ENCODE measurements at regions not wholly inside any gene's neighbourhood (a gene's known extent, or its start where the extent isn't known, plus 50 kb on each side); places are given as distances from the start of the nearest gene placed in this dataset.
"Not testable (repeated sequence)": the region's sequence is repeated elsewhere in the genome, so short reads cannot be mapped to it uniquely, and the experiment has no call there.

- Histone ChIP-seq H3K27me3 (replicated peaks) (no peaks in the 10 kb centered on the region), H3K27ac (no peak overlapping the region), H3K36me3 (no peaks in the 10 kb centered on the region), H3K4me3 (no peak overlapping the region), H3K9me3 (replicated peaks) (no peaks in the 10 kb centered on the region), H3K4me1 (replicated peaks) (no peaks in the 10 kb centered on the region)
- DNase-seq (ENCODE audit: low read depth in 1 of 2, low spot score in 2 of 2), result no peak
Observed at GRCh38 chr17:65324611-65325342, 187.6 kb downstream of the RGS9 start.

GRCh38 chr17:65323049-65323448 is 185.9 kb downstream of the RGS9 start:
- Histone ChIP-seq H3K4me3 (no peak overlapping the region), H3K9me3 (replicated peaks) (0 out of 2 replicates have a peak, but pooled peaks cover 4% of the 10 kb centered on the region), H3K27ac (no peak overlapping the region), H3K36me3 (no peaks in the 10 kb centered on the region), H3K4me1 (replicated peaks) (no peaks in the 10 kb centered on the region), H3K27me3 (replicated peaks) (no peaks in the 10 kb centered on the region)
- DNase-seq (ENCODE audit: low read depth in 1 of 2, low spot score in 2 of 2), result no peak

- no peak overlapping the region for H3K27ac ChIP-seq
- no peaks in the 10 kb centered on the region for H3K36me3 ChIP-seq
- 0 out of 2 replicates have a peak, but pooled peaks cover 4% of the 10 kb centered on the region for H3K9me3 ChIP-seq (replicated peaks)
- H3K4me1 ChIP-seq (replicated peaks), result no peaks in the 10 kb centered on the region
- no peaks in the 10 kb centered on the region for H3K27me3 ChIP-seq (replicated peaks)
- no peak for DNase-seq (ENCODE audit: low read depth in 1 of 2, low spot score in 2 of 2)
- no peak overlapping the region for H3K4me3 ChIP-seq
Observed at GRCh38 chr17:65320820-65321219, 183.7 kb downstream of the RGS9 start.

- Histone ChIP-seq H3K4me1 (replicated peaks) (no peaks in the 10 kb centered on the region), H3K9me3 (replicated peaks) (0 out of 2 replicates have a peak, but pooled peaks cover 4% of the 10 kb centered on the region), H3K36me3 (no peaks in the 10 kb centered on the region), H3K27me3 (replicated peaks) (peaks cover 10% of the 10 kb centered on the region), H3K4me3 (no peak overlapping the region), H3K27ac (no peak overlapping the region)
- DNase-seq (ENCODE audit: low read depth in 1 of 2, low spot score in 2 of 2), result no peak
Observed at GRCh38 chr17:65314212-65314611, 177.0 kb downstream of the RGS9 start.

GRCh38 chr17:65312718-65313377 is 175.7 kb downstream of the RGS9 start:
- no peaks in the 10 kb centered on the region for H3K4me1 ChIP-seq (replicated peaks)
- no peak overlapping the region for H3K27ac ChIP-seq
- DNase-seq (ENCODE audit: low read depth in 1 of 2, low spot score in 2 of 2), result no peak
- H3K4me3 ChIP-seq, result no peak overlapping the region
- H3K27me3 ChIP-seq (replicated peaks), result peaks cover 10% of the 10 kb centered on the region
- no peaks in the 10 kb centered on the region for H3K36me3 ChIP-seq
- H3K9me3 ChIP-seq (replicated peaks), result no peaks in the 10 kb centered on the region

- Histone ChIP-seq H3K4me3 (no peak overlapping the region), H3K36me3 (no peaks in the 10 kb centered on the region), H3K27ac (no peak overlapping the region), H3K4me1 (replicated peaks) (no peaks in the 10 kb centered on the region), H3K9me3 (replicated peaks) (no peaks in the 10 kb centered on the region; the same call in 1 of the 2 replicates), H3K27me3 (replicated peaks) (peaks cover 20% of the 10 kb centered on the region)
- DNase-seq (ENCODE audit: low read depth in 1 of 2, low spot score in 2 of 2), result no peak
Observed at GRCh38 chr17:65311261-65311660, 174.1 kb downstream of the RGS9 start.

GRCh38 chr17:65307961-65308316 is 170.8 kb downstream of the RGS9 start:
- no peak overlapping the region for H3K27ac ChIP-seq
- H3K4me3 ChIP-seq, result no peak overlapping the region
- DNase-seq (ENCODE audit: low read depth in 1 of 2, low spot score in 2 of 2), result no peak
- peaks cover 5% of the 10 kb centered on the region; the same call in 1 of the 2 replicates for H3K9me3 ChIP-seq (replicated peaks)
- H3K4me1 ChIP-seq (replicated peaks), result no peaks in the 10 kb centered on the region; the same call in 1 of the 2 replicates
- peaks cover 21% of the 10 kb centered on the region; the same call in 1 of the 2 replicates for H3K27me3 ChIP-seq (replicated peaks)
- H3K36me3 ChIP-seq, result no peaks in the 10 kb centered on the region

GRCh38 chr17:65307081-65307960 is 170.2 kb downstream of the RGS9 start:
- Histone ChIP-seq H3K27ac (no peak overlapping the region), H3K36me3 (no peaks in the 10 kb centered on the region), H3K4me3 (no peak overlapping the region), H3K27me3 (replicated peaks) (0 out of 2 replicates have a peak, but pooled peaks cover 15% of the 10 kb centered on the region), H3K9me3 (replicated peaks) (peaks cover 5% of the 10 kb centered on the region; the same call in 1 of the 2 replicates), H3K4me1 (replicated peaks) (no peaks in the 10 kb centered on the region; the same call in 1 of the 2 replicates)
- DNase-seq (ENCODE audit: low read depth in 1 of 2, low spot score in 2 of 2), result no peak

GRCh38 chr17:65305778-65306177 is 168.6 kb downstream of the RGS9 start:
- Histone ChIP-seq H3K4me3 (no peak overlapping the region), H3K27me3 (replicated peaks) (0 out of 2 replicates have a peak, but pooled peaks cover 12% of the 10 kb centered on the region), H3K36me3 (no peaks in the 10 kb centered on the region), H3K4me1 (replicated peaks) (no peaks in the 10 kb centered on the region; the same call in 1 of the 2 replicates), H3K27ac (no peak overlapping the region), H3K9me3 (replicated peaks) (peaks cover 5% of the 10 kb centered on the region; the same call in 1 of the 2 replicates)
- no peak for DNase-seq (ENCODE audit: low read depth in 1 of 2, low spot score in 2 of 2)

GRCh38 chr17:65305116-65305515 is 167.9 kb downstream of the RGS9 start:
- Histone ChIP-seq H3K27ac (no peak overlapping the region), H3K9me3 (replicated peaks) (peaks cover 5% of the 10 kb centered on the region; the same call in 1 of the 2 replicates), H3K4me1 (replicated peaks) (no peaks in the 10 kb centered on the region; the same call in 1 of the 2 replicates), H3K36me3 (no peaks in the 10 kb centered on the region), H3K4me3 (no peak overlapping the region), H3K27me3 (replicated peaks) (0 out of 2 replicates have a peak, but pooled peaks cover 12% of the 10 kb centered on the region)
- no peak for DNase-seq (ENCODE audit: low read depth in 1 of 2, low spot score in 2 of 2)

- DNase-seq (ENCODE audit: low read depth in 1 of 2, low spot score in 2 of 2); H3K4me3 ChIP-seq; H3K27me3 ChIP-seq (replicated peaks); H3K4me1 ChIP-seq (replicated peaks); H3K36me3 ChIP-seq; H3K9me3 ChIP-seq (replicated peaks); H3K27ac ChIP-seq: not testable (repeated sequence)
Observed at GRCh38 chr17:65301882-65302281, 164.7 kb downstream of the RGS9 start.

- DNase-seq (ENCODE audit: low read depth in 1 of 2, low spot score in 2 of 2), result no peak
- no peak overlapping the region for H3K27ac ChIP-seq
- 0 out of 2 replicates have a peak, but pooled peaks cover 2% of the 10 kb centered on the region for H3K27me3 ChIP-seq (replicated peaks)
- no peaks in the 10 kb centered on the region; the same call in 1 of the 2 replicates for H3K4me1 ChIP-seq (replicated peaks)
- 0 out of 2 replicates have a peak, but pooled peaks cover 9% of the 10 kb centered on the region for H3K9me3 ChIP-seq (replicated peaks)
- no peaks in the 10 kb centered on the region for H3K36me3 ChIP-seq
- no peak overlapping the region for H3K4me3 ChIP-seq
Observed at GRCh38 chr17:65301184-65301583, 164.0 kb downstream of the RGS9 start.

GRCh38 chr17:65297916-65298315 is 160.7 kb downstream of the RGS9 start:
- no peak overlapping the region for H3K4me3 ChIP-seq
- H3K36me3 ChIP-seq, result no peaks in the 10 kb centered on the region
- H3K27me3 ChIP-seq (replicated peaks), result 0 out of 2 replicates have a peak, but pooled peaks cover 3% of the 10 kb centered on the region
- no peak overlapping the region for H3K27ac ChIP-seq
- H3K4me1 ChIP-seq (replicated peaks), result no peaks in the 10 kb centered on the region; the same call in 1 of the 2 replicates
- DNase-seq (ENCODE audit: low read depth in 1 of 2, low spot score in 2 of 2), result no peak
- H3K9me3 ChIP-seq (replicated peaks), result 0 out of 2 replicates have a peak, but pooled peaks cover 4% of the 10 kb centered on the region
